ENCODE measurements at regions not wholly inside any gene's neighbourhood (a gene's known extent, or its start where the extent isn't known, plus 50 kb on each side); places are given as distances from the start of the nearest gene placed in this dataset.
"Not testable (repeated sequence)": the region's sequence is repeated elsewhere in the genome, so short reads cannot be mapped to it uniquely, and the experiment has no call there.

DNA sequence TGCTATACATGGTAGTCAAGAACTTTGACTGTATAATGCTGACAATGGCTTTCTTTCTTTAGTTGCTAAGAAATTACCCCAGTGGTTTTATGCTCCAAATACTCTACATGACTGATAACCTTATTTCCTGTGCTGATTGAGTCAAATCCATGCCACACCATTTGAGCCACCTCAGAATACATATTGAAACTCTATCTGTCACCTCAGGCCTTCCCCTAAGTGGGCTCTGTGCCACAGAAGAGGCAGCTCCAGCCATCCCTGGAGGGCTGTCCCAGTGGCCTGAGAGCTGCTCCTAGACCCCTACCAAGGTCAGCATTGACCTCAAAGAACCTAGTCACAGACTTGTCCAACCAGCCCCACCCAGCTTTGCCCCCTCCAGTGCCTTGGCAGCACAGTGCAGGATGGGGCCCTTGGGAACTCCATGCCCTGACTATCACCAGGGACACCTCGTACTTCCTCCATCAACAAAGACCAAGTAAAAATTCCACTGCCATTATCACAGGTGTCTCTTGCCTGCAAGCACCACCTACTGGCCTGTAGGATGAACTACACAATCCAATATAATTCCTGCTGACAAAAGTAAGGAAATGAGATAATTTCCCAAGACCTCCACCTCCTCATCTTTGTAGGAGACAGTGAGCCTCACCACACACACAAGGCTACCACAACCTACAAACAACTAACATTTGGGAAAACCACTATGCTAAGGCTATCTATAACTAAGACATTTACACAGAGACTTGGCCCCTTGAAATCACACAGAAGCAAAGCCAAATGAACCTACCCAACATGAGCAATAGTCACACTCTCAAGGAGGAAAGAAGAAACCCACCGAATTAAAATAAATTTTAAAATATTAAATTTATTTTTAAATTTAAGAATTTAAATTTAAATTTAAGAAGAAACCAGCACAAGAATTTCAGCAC lies 239.9 kb downstream of the NKX6-1 start:
- no CpG with 5 or more reads among the region's 2 CpGs for WGBS (ENCODE audit: insufficient coverage)
- no peaks in the 10 kb centered on the region for H3K4me1 ChIP-seq (ENCODE audit: control extremely low read depth in 1 of 4, control insufficient read depth in 4 of 4, insufficient read depth in 4 of 4, low read length in 3 of 4)
- peak in 2 of 3 donors; percentile 1 to 4 for DNase-seq
- no peak overlapping the region for H3K27ac ChIP-seq (ENCODE audit: insufficient read depth in 1 of 2, low read depth in 1 of 2, low read length in 2 of 2, poor library complexity in 1 of 2, severe bottlenecking in 2 of 2)
- CTCF ChIA-PET: no interaction called here
- H3K27me3 ChIP-seq (replicated peaks in 2 of 5; ENCODE audit: control insufficient read depth in 4 of 5, insufficient read depth in 5 of 5, low read length in 4 of 5): no peaks in the 10 kb centered on the region
- POLR2A ChIA-PET: no interaction called here
- no peak overlapping the region for H3K4me3 ChIP-seq (ENCODE audit: control insufficient read depth in 1 of 7, extremely low read depth in 1 of 7, insufficient read depth in 4 of 7, low read depth in 2 of 7, low read length in 6 of 7)
- no peaks in the 10 kb centered on the region for H3K36me3 ChIP-seq (ENCODE audit: control insufficient read depth in 4 of 4, insufficient read depth in 4 of 4, low read length in 3 of 4)
- peaks cover 0 to 8% (median 0%) of the 10 kb centered on the region in 5 experiments for H3K9me3 ChIP-seq (ENCODE audit: control extremely low read depth in 1 of 5, control insufficient read depth in 4 of 5, insufficient read depth in 2 of 5, low read depth in 1 of 5, low read length in 4 of 5)

DNA sequence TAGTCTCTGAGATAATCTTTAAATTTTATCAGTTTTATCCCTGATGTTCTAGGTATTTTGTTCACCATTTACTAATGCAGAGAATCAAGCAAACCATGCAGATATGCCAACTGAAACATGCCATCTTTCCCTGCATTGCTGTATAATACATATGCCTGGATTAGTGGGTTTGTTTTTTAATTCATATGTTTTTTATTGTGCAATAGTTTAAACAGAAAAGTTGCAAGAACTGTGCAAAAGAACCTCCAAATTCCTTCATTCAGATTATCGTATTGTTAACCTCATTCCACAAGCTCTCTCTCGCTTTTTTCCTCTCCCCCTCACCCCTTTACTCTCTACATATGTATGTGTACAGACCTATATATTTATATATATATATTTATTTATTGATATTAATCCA lies 244.6 kb downstream of the NKX6-1 start:
- no peaks in the 10 kb centered on the region for H3K4me1 ChIP-seq (ENCODE audit: control extremely low read depth in 1 of 4, control insufficient read depth in 4 of 4, insufficient read depth in 4 of 4, low read length in 3 of 4)
- CTCF ChIA-PET: no interaction called here
- POLR2A ChIA-PET: no interaction called here
- H3K4me3 ChIP-seq (ENCODE audit: control insufficient read depth in 1 of 7, extremely low read depth in 1 of 7, insufficient read depth in 4 of 7, low read depth in 2 of 7, low read length in 6 of 7): no peak overlapping the region
- no CpG with 5 or more reads among the region's 2 CpGs for WGBS (ENCODE audit: insufficient coverage)
- H3K36me3 ChIP-seq (ENCODE audit: control insufficient read depth in 4 of 4, insufficient read depth in 4 of 4, low read length in 3 of 4): no peaks in the 10 kb centered on the region
- H3K27me3 ChIP-seq (replicated peaks in 2 of 5; ENCODE audit: control insufficient read depth in 4 of 5, insufficient read depth in 5 of 5, low read length in 4 of 5): no peaks in the 10 kb centered on the region
- no peak for DNase-seq
- H3K27ac ChIP-seq (ENCODE audit: insufficient read depth in 1 of 2, low read depth in 1 of 2, low read length in 2 of 2, poor library complexity in 1 of 2, severe bottlenecking in 2 of 2): no peak overlapping the region
- H3K9me3 ChIP-seq (ENCODE audit: control extremely low read depth in 1 of 5, control insufficient read depth in 4 of 5, insufficient read depth in 2 of 5, low read depth in 1 of 5, low read length in 4 of 5): peaks cover 0 to 4% (median 0%) of the 10 kb centered on the region in 5 experiments

DNA sequence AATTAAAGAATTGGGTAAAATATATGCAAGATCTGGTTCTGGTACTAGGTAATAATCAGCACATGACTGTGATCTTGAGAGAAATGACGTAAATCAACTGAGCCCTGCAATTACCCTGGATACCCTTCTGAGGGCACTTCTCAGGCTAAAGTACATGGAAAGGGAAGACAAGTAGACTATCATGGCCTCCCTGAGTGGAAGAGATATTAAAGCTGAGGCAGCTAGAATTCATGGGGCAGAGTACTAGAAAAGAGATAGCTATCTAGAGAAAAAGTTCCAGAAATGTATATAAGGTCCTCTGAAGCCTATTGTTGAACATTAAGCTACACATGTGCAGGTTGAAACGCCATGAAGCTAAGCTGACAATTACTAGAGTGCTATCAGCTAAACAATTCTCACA lies 249.6 kb downstream of the NKX6-1 start:
- Histone ChIP-seq H3K4me3 (ENCODE audit: control insufficient read depth in 1 of 7, extremely low read depth in 1 of 7, insufficient read depth in 4 of 7, low read depth in 2 of 7, low read length in 6 of 7) (no peak overlapping the region), H3K36me3 (ENCODE audit: control insufficient read depth in 4 of 4, insufficient read depth in 4 of 4, low read length in 3 of 4) (no peaks in the 10 kb centered on the region), H3K27me3 (replicated peaks in 2 of 5; ENCODE audit: control insufficient read depth in 4 of 5, insufficient read depth in 5 of 5, low read length in 4 of 5) (no peaks in the 10 kb centered on the region), H3K9me3 (ENCODE audit: control extremely low read depth in 1 of 5, control insufficient read depth in 4 of 5, insufficient read depth in 2 of 5, low read depth in 1 of 5, low read length in 4 of 5) (peaks cover 0 to 4% (median 0%) of the 10 kb centered on the region in 5 experiments), H3K4me1 (ENCODE audit: control extremely low read depth in 1 of 4, control insufficient read depth in 4 of 4, insufficient read depth in 4 of 4, low read length in 3 of 4) (no peaks in the 10 kb centered on the region), H3K27ac (ENCODE audit: insufficient read depth in 1 of 2, low read depth in 1 of 2, low read length in 2 of 2, poor library complexity in 1 of 2, severe bottlenecking in 2 of 2) (no peak overlapping the region)
- WGBS (ENCODE audit: insufficient coverage): 93% methylated on average over 2 of the region's 2 CpGs
- POLR2A ChIA-PET: no interaction called here
- no peak for DNase-seq
- CTCF ChIA-PET: interaction anchor here (1.0 kb wide), 1 partner anchor 33 kb away, joined by 4 read pairs; no protein-coding TSS in a partner anchor

DNA sequence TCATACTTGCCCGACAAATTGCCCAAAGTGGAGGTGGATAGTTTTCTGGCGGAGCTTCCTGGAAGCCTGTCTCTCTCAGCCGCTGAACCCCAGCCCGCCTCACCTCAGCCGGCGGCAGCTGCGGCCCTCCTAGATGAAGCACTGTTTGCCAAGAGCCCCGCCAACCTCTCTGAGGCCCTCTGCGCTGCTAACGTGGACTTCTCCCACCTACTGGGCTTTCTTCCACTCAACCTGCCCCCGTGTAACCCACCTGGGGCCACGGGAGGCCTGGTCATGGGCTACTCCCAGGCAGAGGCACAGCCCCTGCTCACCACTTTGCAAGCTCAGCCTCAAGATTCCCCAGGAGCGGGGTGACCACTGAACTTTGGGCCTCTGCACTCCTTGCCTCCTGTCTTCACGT lies 254.1 kb downstream of the NKX6-1 start:
- H3K36me3 ChIP-seq (ENCODE audit: control insufficient read depth in 4 of 4, insufficient read depth in 4 of 4, low read length in 3 of 4); H3K4me1 ChIP-seq (ENCODE audit: control extremely low read depth in 1 of 4, control insufficient read depth in 4 of 4, insufficient read depth in 4 of 4, low read length in 3 of 4); H3K27ac ChIP-seq (ENCODE audit: insufficient read depth in 1 of 2, low read depth in 1 of 2, low read length in 2 of 2, poor library complexity in 1 of 2, severe bottlenecking in 2 of 2); H3K9me3 ChIP-seq (ENCODE audit: control extremely low read depth in 1 of 5, control insufficient read depth in 4 of 5, insufficient read depth in 2 of 5, low read depth in 1 of 5, low read length in 4 of 5); POLR2A ChIA-PET; H3K27me3 ChIP-seq (replicated peaks in 2 of 5; ENCODE audit: control insufficient read depth in 4 of 5, insufficient read depth in 5 of 5, low read length in 4 of 5); H3K4me3 ChIP-seq (ENCODE audit: control insufficient read depth in 1 of 7, extremely low read depth in 1 of 7, insufficient read depth in 4 of 7, low read depth in 2 of 7, low read length in 6 of 7); DNase-seq; CTCF ChIA-PET: not testable (repeated sequence)
- 91% methylated on average over 12 of the region's 14 CpGs for WGBS (ENCODE audit: insufficient coverage)

DNA sequence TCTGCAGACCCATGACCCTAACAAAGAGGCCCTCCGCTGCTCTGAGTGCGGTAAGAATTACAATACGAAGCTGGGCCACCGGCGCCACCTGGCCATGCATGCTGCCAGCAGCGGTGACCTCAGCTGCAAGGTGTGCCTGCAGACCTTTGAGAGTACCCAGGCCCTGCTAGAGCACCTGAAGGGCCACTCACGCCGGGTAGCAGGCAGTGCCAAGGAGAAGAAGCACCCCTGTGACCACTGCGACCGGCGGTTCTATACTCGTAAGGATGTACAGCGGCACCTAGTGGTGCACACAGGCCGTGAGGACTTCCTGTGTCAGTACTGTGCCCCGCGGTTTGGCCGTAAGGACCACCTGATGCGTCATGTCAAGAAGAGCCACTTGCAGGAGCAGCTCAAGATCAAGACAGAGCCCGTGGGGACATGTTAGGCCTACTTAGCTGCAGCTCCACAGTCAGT lies 254.7 kb downstream of the NKX6-1 start:
- over 99% methylated on average over 16 of the region's 19 CpGs for WGBS (ENCODE audit: insufficient coverage)
- H3K27ac ChIP-seq (ENCODE audit: insufficient read depth in 1 of 2, low read depth in 1 of 2, low read length in 2 of 2, poor library complexity in 1 of 2, severe bottlenecking in 2 of 2); CTCF ChIA-PET; H3K36me3 ChIP-seq (ENCODE audit: control insufficient read depth in 4 of 4, insufficient read depth in 4 of 4, low read length in 3 of 4); POLR2A ChIA-PET; H3K9me3 ChIP-seq (ENCODE audit: control extremely low read depth in 1 of 5, control insufficient read depth in 4 of 5, insufficient read depth in 2 of 5, low read depth in 1 of 5, low read length in 4 of 5); H3K4me3 ChIP-seq (ENCODE audit: control insufficient read depth in 1 of 7, extremely low read depth in 1 of 7, insufficient read depth in 4 of 7, low read depth in 2 of 7, low read length in 6 of 7); DNase-seq; H3K4me1 ChIP-seq (ENCODE audit: control extremely low read depth in 1 of 4, control insufficient read depth in 4 of 4, insufficient read depth in 4 of 4, low read length in 3 of 4); H3K27me3 ChIP-seq (replicated peaks in 2 of 5; ENCODE audit: control insufficient read depth in 4 of 5, insufficient read depth in 5 of 5, low read length in 4 of 5): not testable (repeated sequence)

DNA sequence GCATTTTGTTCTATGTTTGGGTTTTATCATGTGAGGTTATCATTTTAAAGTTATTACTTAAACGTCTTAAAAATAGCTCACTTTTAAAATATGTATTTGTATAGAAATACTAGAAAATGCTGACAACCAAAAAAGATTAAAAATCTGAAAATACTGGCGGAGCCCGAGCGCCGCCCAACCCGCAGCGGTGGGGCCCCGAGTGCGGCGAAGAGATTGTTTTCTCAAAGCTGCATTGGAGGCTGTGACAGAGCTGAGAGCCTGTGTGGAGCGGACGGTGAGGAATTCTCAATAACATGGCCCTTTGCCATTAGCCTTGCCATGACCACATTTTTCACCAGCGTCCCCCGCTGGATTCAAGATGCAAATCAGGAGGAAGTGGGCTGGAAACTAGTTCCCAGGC lies 255.4 kb downstream of the NKX6-1 start:
- no peak for DNase-seq
- H3K27me3 ChIP-seq (replicated peaks in 2 of 5; ENCODE audit: control insufficient read depth in 4 of 5, insufficient read depth in 5 of 5, low read length in 4 of 5): no peaks in the 10 kb centered on the region
- POLR2A ChIA-PET: no interaction called here
- H3K9me3 ChIP-seq (ENCODE audit: control extremely low read depth in 1 of 5, control insufficient read depth in 4 of 5, insufficient read depth in 2 of 5, low read depth in 1 of 5, low read length in 4 of 5): no peaks in the 10 kb centered on the region
- H3K4me1 ChIP-seq (ENCODE audit: control extremely low read depth in 1 of 4, control insufficient read depth in 4 of 4, insufficient read depth in 4 of 4, low read length in 3 of 4): no peaks in the 10 kb centered on the region
- WGBS (ENCODE audit: insufficient coverage): 95% methylated on average over 13 of the region's 14 CpGs
- H3K36me3 ChIP-seq (ENCODE audit: control insufficient read depth in 4 of 4, insufficient read depth in 4 of 4, low read length in 3 of 4): no peaks in the 10 kb centered on the region
- no peak overlapping the region for H3K4me3 ChIP-seq (ENCODE audit: control insufficient read depth in 1 of 7, extremely low read depth in 1 of 7, insufficient read depth in 4 of 7, low read depth in 2 of 7, low read length in 6 of 7)
- H3K27ac ChIP-seq (ENCODE audit: insufficient read depth in 1 of 2, low read depth in 1 of 2, low read length in 2 of 2, poor library complexity in 1 of 2, severe bottlenecking in 2 of 2): no peak overlapping the region
- CTCF ChIA-PET: no interaction called here

DNA sequence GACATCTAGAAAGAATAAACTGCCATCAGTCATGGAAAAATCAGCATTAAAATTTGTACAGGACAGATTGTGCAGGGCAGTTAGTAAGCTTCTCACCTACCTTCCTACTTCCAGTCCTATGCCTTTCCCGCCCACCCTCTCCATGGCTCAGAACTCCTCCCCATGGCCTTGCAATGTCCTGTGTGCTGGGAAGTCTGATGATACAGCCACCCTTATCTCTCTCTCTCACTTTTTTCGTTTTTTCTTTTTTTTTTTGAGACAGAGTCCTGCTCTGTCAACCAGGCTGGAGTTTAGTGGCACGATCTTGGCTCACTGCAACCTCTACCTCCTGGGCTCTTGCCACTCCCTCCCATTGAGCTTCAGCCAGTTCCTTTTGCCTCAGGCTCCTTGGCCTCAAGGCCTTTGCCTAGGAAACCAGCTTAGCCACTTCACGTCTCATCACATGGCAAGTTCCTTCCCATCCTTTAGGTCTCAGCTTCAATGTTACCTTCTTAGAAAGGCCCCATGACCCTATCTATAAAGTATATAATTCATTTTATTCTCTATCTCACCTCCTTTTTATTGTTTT lies 259.7 kb downstream of the NKX6-1 start:
- DNase-seq: no peak
- WGBS (ENCODE audit: insufficient coverage): 100% methylated on average over 3 of the region's 4 CpGs
- Histone ChIP-seq H3K4me3 (ENCODE audit: control insufficient read depth in 1 of 7, extremely low read depth in 1 of 7, insufficient read depth in 4 of 7, low read depth in 2 of 7, low read length in 6 of 7) (no peak overlapping the region), H3K27ac (ENCODE audit: insufficient read depth in 1 of 2, low read depth in 1 of 2, low read length in 2 of 2, poor library complexity in 1 of 2, severe bottlenecking in 2 of 2) (no peak overlapping the region), H3K27me3 (replicated peaks in 2 of 5; ENCODE audit: control insufficient read depth in 4 of 5, insufficient read depth in 5 of 5, low read length in 4 of 5) (no peaks in the 10 kb centered on the region), H3K36me3 (ENCODE audit: control insufficient read depth in 4 of 4, insufficient read depth in 4 of 4, low read length in 3 of 4) (no peaks in the 10 kb centered on the region), H3K4me1 (ENCODE audit: control extremely low read depth in 1 of 4, control insufficient read depth in 4 of 4, insufficient read depth in 4 of 4, low read length in 3 of 4) (no peaks in the 10 kb centered on the region), H3K9me3 (ENCODE audit: control extremely low read depth in 1 of 5, control insufficient read depth in 4 of 5, insufficient read depth in 2 of 5, low read depth in 1 of 5, low read length in 4 of 5) (no peaks in the 10 kb centered on the region)
- CTCF ChIA-PET: no interaction called here
- POLR2A ChIA-PET: no interaction called here

Data from common myeloid progenitor, CD34-positive (primary cell).